CD4-positive, alpha-beta T cell treated with Interleukin-6 at 100 ng/mL for 8 hours (primary cell): ENCODE measurements at regions not wholly inside any gene's neighbourhood (a gene's known extent, or its start where the extent isn't known, plus 50 kb on each side); places are given as distances from the start of the nearest gene placed in this dataset.
"Not testable (repeated sequence)": the region's sequence is repeated elsewhere in the genome, so short reads cannot be mapped to it uniquely, and the experiment has no call there.

Experiments used
- DNase-seq: peaks from one replicate; pipeline ENCODE4 v3.0.0-alpha.2; 2020; ENCODE audit warnings: mixed read lengths, low spot score

GRCh38 chr3:178304758-178305467 is 231.3 kb upstream of the KCNMB2 start:
- no peak for DNase-seq

- no peak for DNase-seq
These were observed 229.7 kb upstream of the KCNMB2 start for GRCh38 chr3:178306432-178307115.

GRCh38 chr3:178308771-178309170 is 227.5 kb upstream of the KCNMB2 start:
- DNase-seq: no peak

GRCh38 chr3:178310949-178311348 is 225.3 kb upstream of the KCNMB2 start:
- no peak for DNase-seq

GRCh38 chr3:178313716-178314115 is 222.5 kb upstream of the KCNMB2 start:
- DNase-seq: no peak

- DNase-seq: no peak
These were observed 217.9 kb upstream of the KCNMB2 start for GRCh38 chr3:178318340-178318739.

GRCh38 chr3:178318941-178319816 is 217.1 kb upstream of the KCNMB2 start:
- no peak for DNase-seq

GRCh38 chr3:178320456-178321351 is 215.5 kb upstream of the KCNMB2 start:
- DNase-seq: no peak

GRCh38 chr3:178324356-178324755 is 211.9 kb upstream of the KCNMB2 start:
- DNase-seq: no peak

- no peak for DNase-seq
These were observed 210.9 kb upstream of the KCNMB2 start for GRCh38 chr3:178325330-178325729.

GRCh38 chr3:178329936-178330335 is 206.3 kb upstream of the KCNMB2 start:
- no peak for DNase-seq

GRCh38 chr3:178334239-178334638 is 202.0 kb upstream of the KCNMB2 start:
- no peak for DNase-seq

GRCh38 chr3:178336336-178336735 is 199.9 kb upstream of the KCNMB2 start:
- DNase-seq: no peak

- DNase-seq: no peak
These were observed 195.7 kb upstream of the KCNMB2 start for GRCh38 chr3:178340506-178340905.

GRCh38 chr3:178341636-178342035 is 194.6 kb upstream of the KCNMB2 start:
- no peak for DNase-seq

- no peak for DNase-seq
These were observed 194.1 kb upstream of the KCNMB2 start for GRCh38 chr3:178342111-178342510.

GRCh38 chr3:178343433-178344038 is 192.7 kb upstream of the KCNMB2 start:
- no peak for DNase-seq

- DNase-seq: no peak
These were observed 190.3 kb upstream of the KCNMB2 start for GRCh38 chr3:178345944-178346343.

GRCh38 chr3:178348561-178349217 is 187.5 kb upstream of the KCNMB2 start:
- not testable (repeated sequence) for DNase-seq

- not testable (repeated sequence) for DNase-seq
These were observed 187.0 kb upstream of the KCNMB2 start for GRCh38 chr3:178349218-178349596.

GRCh38 chr3:178350763-178351162 is 185.5 kb upstream of the KCNMB2 start:
- no peak for DNase-seq
